PC-3 (cell line): ENCODE measurements at regions not wholly inside any gene's neighbourhood (a gene's known extent, or its start where the extent isn't known, plus 50 kb on each side); places are given as distances from the start of the nearest gene placed in this dataset.

Experiments used
- ATAC-seq: fragments of 200-7000 bp; cut with Tn5 transposase; 2 replicates; pipeline ENCODE4 v1.9.1; 2020; ENCODE audit warnings: mild to moderate bottlenecking, moderate library complexity
- BruUV-seq: library from RNA; stranded (reverse); fragments of 400-500 nt; replicated peaks from 2 replicates; lab custom pipeline; 2021; lab: Mats Ljungman, UMichigan
- CTCF ChIA-PET: fragments of 300-600 bp; sonication (Branson Sonifier 250); formaldehyde crosslinking; loops from one replicate; lab custom pipeline; 2022; ENCODE audit warnings: antibody characterized with exemption; lab: Charles Lee
- POLR2A ChIA-PET: fragments of 300-600 bp; sonication (Branson Sonifier 250); formaldehyde crosslinking; loops from one replicate; lab custom pipeline; 2022; ENCODE audit warnings: antibody characterized with exemption; ENCODE audit not compliant: unreplicated experiment; lab: Charles Lee
- DNase-seq: peaks from one replicate; pipeline ENCODE4 v3.0.0-alpha.2; 2015
- H2AFZ ChIP-seq: fragments of 300-600 bp; sonication (generic); 2 replicates; pipeline ENCODE4 v1.6.0; 2016; ENCODE audit warnings: antibody characterized with exemption, low read length
- H3F3A ChIP-seq: fragments of 300-600 bp; sonication (generic); one replicate; pipeline ENCODE4 v1.6.0; 2017; ENCODE audit warnings: antibody characterized with exemption, low read length, control low read depth, mild to moderate bottlenecking; ENCODE audit not compliant: unreplicated experiment
- H3K27ac ChIP-seq: fragments of 300-600 bp; sonication (generic); 2 replicates; pipeline ENCODE4 v1.5.1; 2016; ENCODE audit warnings: mild to moderate bottlenecking, low read length
- H3K27me3 ChIP-seq: fragments of 300-600 bp; sonication (generic); 2 replicates; pipeline ENCODE4 v1.6.1; 2016; ENCODE audit warnings: low read length, mixed read lengths
- H3K36me3 ChIP-seq: fragments of 300-600 bp; sonication (generic); 2 replicates; pipeline ENCODE4 v1.6.1; 2016; ENCODE audit warnings: low read depth, mixed run types, low read length, mixed read lengths
- H3K4me1 ChIP-seq: fragments of 300-600 bp; sonication (generic); 2 replicates; pipeline ENCODE4 v1.5.1; 2016; ENCODE audit warnings: low read length; ENCODE audit not compliant: insufficient read depth
- H3K4me2 ChIP-seq: fragments of 300-600 bp; sonication (generic); 2 replicates; pipeline ENCODE4 v1.6.0; 2016; ENCODE audit warnings: low read length
- H3K4me3 ChIP-seq: fragments of 300-600 bp; sonication (generic); 2 replicates; pipeline ENCODE4 v1.5.1; 2016; ENCODE audit warnings: mild to moderate bottlenecking, low read length, mixed read lengths
- H3K79me2 ChIP-seq: fragments of 300-600 bp; sonication (generic); 2 replicates; pipeline ENCODE4 v1.6.1; 2017; ENCODE audit warnings: low read length, mixed read lengths
- H3K9ac ChIP-seq: fragments of 300-600 bp; sonication (generic); 2 replicates; pipeline ENCODE4 v1.6.0; 2016; ENCODE audit warnings: mild to moderate bottlenecking, low read length
- H3K9me2 ChIP-seq: fragments of 300-600 bp; sonication (generic); replicated peaks from 2 replicates; pipeline ENCODE4 v1.6.1; 2016; ENCODE audit warnings: mixed run types, low read length, mixed read lengths
- H3K9me3 ChIP-seq: fragments of 300-600 bp; sonication (generic); 2 replicates; pipeline ENCODE4 v1.6.1; 2016; ENCODE audit warnings: low read length, mixed read lengths
- H4K20me1 ChIP-seq: fragments of 300-600 bp; sonication (generic); 2 replicates; pipeline ENCODE4 v1.6.1; 2016; ENCODE audit warnings: low read length, mixed read lengths
- CTCF ChIP-seq: fragments of 300-600 bp; sonication (generic); conservative IDR thresholded peaks from 2 replicates; pipeline ENCODE4 v1.5.1; 2017; ENCODE audit warnings: antibody characterized with exemption, low read depth, mild to moderate bottlenecking, low read length
- EZH2 ChIP-seq: fragments of 300-600 bp; sonication (generic); IDR thresholded peaks from one replicate; pipeline ENCODE4 v1.6.1; 2017; ENCODE audit warnings: antibody characterized with exemption, mild to moderate bottlenecking, low read length; ENCODE audit not compliant: unreplicated experiment
- EZH2phosphoT487 ChIP-seq: fragments of 300-600 bp; sonication (generic); IDR thresholded peaks from 2 replicates; pipeline ENCODE4 v1.6.1; 2018; ENCODE audit warnings: mild to moderate bottlenecking, antibody characterized with exemption, low read length, borderline replicate concordance
- intact Hi-C: fragments of 100-400 bp; cut with micrococcal nuclease; formaldehyde crosslinking; loops from 2 replicates; pipeline ENCODE4 v1.9.0; 2023

- ChIA-PET POLR2A (no interaction called here), CTCF (no interaction called here)
- Histone ChIP-seq H3K79me2 (no peaks in the 10 kb centered on the region), H3K4me2 (no peak overlapping the region), H3F3A (no peaks in the 10 kb centered on the region), H3K4me3 (no peak overlapping the region), H3K4me1 (no peaks in the 10 kb centered on the region), H2AFZ (no peak overlapping the region), H4K20me1 (no peaks in the 10 kb centered on the region), H3K27ac (no peak overlapping the region), H3K27me3 (no peaks in the 10 kb centered on the region), H3K9ac (no peak overlapping the region), H3K9me2 (no peaks in the 10 kb centered on the region), H3K9me3 (no peaks in the 10 kb centered on the region), H3K36me3 (no peaks in the 10 kb centered on the region)
- intact Hi-C loops, result no loop called here
- ATAC-seq (no peak), DNase-seq (no peak)
- no TSS peak for BruUV-seq
- TF ChIP-seq EZH2phosphoT487 (no peak), EZH2 (no peak), CTCF (no peak)
Measured at GRCh38 chr14:89053303-89053702, 228.9 kb downstream of the TTC8 start.

DNA sequence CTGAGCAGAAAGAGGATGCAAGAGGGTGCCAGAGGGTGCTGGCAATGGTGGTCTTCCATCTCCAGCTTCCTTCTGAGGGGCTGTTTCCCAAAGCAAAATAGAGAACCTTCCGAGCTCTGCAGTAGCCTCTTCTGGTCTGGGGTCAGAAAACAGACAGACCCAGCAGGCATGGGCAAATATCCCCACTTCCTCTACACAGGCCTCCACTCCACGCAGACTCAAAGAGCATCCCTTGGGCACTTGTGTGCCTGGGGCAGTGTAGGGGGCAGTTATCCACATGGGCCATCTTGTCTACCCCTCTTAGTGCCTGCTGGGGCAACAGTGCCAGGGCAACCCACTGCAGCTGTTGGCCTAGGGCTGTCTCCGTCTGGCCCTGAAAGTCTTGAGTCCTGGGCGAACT, 231.9 kb downstream of the TTC8 start:
- DNase-seq (no peak), ATAC-seq (no peak)
- CTCF ChIA-PET, result no interaction called here

GRCh38 chr14:89058697-89059096, 234.2 kb downstream of the TTC8 start:
- no peak overlapping the region for H3K27ac ChIP-seq
- ChIA-PET POLR2A (no interaction called here), CTCF (no interaction called here)
- no peak overlapping the region for H3K4me3 ChIP-seq
- no TSS peak for BruUV-seq
- H2AFZ ChIP-seq, result no peak overlapping the region
- H3K9me3 ChIP-seq, result no peaks in the 10 kb centered on the region
- H4K20me1 ChIP-seq, result no peaks in the 10 kb centered on the region
- no peaks in the 10 kb centered on the region for H3K79me2 ChIP-seq
- ATAC-seq (no peak), DNase-seq (no peak)
- TF ChIP-seq CTCF, result no peak
- TF ChIP-seq EZH2phosphoT487, result no peak
- TF ChIP-seq EZH2, result no peak
- no peaks in the 10 kb centered on the region for H3K27me3 ChIP-seq
- no peaks in the 10 kb centered on the region for H3K36me3 ChIP-seq
- intact Hi-C loops, result no loop called here
- no peak overlapping the region for H3K4me2 ChIP-seq
- H3K9me2 ChIP-seq, result no peaks in the 10 kb centered on the region
- H3K9ac ChIP-seq, result no peak overlapping the region
- no peaks in the 10 kb centered on the region for H3F3A ChIP-seq
- no peaks in the 10 kb centered on the region for H3K4me1 ChIP-seq

More for the DNA sequence above, 231.9 kb downstream of the TTC8 start:
- H3K27ac ChIP-seq, result no peak overlapping the region
- no peak overlapping the region for H3K4me3 ChIP-seq
- no peak for TF ChIP-seq EZH2
- TF ChIP-seq EZH2phosphoT487, result no peak
- TF ChIP-seq CTCF, result no peak
- H3K9ac ChIP-seq, result no peak overlapping the region
- no peaks in the 10 kb centered on the region for H3K36me3 ChIP-seq
- no peak overlapping the region for H3K4me2 ChIP-seq
- H3F3A ChIP-seq, result no peaks in the 10 kb centered on the region
- intact Hi-C loops, result no loop called here
- no TSS peak for BruUV-seq
- H3K9me3 ChIP-seq, result no peaks in the 10 kb centered on the region
- no peaks in the 10 kb centered on the region for H3K79me2 ChIP-seq
- H3K4me1 ChIP-seq, result no peaks in the 10 kb centered on the region
- POLR2A ChIA-PET, result no interaction called here
- H4K20me1 ChIP-seq, result no peaks in the 10 kb centered on the region
- no peaks in the 10 kb centered on the region for H3K9me2 ChIP-seq
- H2AFZ ChIP-seq, result no peak overlapping the region
- H3K27me3 ChIP-seq, result no peaks in the 10 kb centered on the region
